MV-4-11 (cell line): ENCODE measurements at regions not wholly inside any gene's neighbourhood (a gene's known extent, or its start where the extent isn't known, plus 50 kb on each side); places are given as distances from the start of the nearest gene placed in this dataset.
"Not testable (repeated sequence)": the region's sequence is repeated elsewhere in the genome, so short reads cannot be mapped to it uniquely, and the experiment has no call there.

ENCODE experiments used
- DNase-seq: peaks from one replicate; lab custom pipeline; 2025; lab: John Stamatoyannopoulos, UW

GRCh38 chr1:58062635-58063034, 483.9 kb downstream of the OMA1 start:
- DNase-seq, result no peak

DNA sequence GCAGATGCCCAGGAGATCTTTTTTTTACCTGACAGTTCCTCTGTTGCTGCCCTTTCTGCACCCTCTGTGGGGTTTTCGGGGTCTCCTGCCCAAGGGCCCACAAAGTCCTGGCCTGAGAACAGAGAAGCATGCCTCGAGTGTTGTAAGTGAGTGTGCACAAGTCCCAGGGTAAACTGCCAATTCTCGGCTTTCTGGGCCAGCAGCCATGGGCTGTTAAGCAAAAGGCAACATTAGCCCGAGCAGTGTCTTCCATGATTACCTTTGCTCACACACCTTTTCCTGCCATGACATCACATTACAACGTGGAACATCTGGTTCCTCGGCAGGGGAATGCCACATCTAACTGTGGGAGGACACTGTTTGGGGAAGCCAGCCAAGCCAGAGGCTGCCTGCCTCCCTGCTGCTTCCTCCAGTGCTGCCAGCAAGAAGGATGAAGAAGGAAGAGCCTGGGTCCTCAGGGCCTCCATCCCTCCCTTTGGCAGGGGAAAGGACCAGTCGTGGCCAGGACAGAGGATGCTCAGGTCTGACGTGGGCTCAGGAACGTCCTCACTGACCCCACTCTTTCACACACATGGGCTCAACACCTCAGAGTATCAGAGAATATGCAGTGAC, 485.9 kb downstream of the OMA1 start:
- no peak for DNase-seq

- DNase-seq, result no peak
Measured at GRCh38 chr1:58059789-58060188, 486.7 kb downstream of the OMA1 start.

GRCh38 chr1:58058323-58058722, 488.2 kb downstream of the OMA1 start:
- no peak for DNase-seq

DNA sequence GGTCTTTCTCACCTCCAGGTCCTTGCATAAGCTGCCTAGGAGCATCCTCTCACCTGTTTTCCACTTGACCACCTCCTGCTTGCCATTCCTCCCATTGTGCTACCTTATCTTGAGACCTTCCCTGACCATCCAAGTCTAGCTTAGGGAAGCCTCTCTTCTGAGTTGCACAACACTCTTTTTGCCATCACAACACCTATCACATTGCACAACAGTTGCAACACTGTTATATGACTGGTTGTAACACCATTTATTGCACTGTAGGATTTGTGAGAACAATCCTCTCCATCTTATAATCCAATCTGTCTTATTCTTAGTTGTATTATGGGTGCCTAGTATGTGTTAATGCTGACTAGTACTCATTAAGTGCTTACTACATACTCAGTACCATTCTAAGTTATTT, 488.7 kb downstream of the OMA1 start:
- no peak for DNase-seq

DNA sequence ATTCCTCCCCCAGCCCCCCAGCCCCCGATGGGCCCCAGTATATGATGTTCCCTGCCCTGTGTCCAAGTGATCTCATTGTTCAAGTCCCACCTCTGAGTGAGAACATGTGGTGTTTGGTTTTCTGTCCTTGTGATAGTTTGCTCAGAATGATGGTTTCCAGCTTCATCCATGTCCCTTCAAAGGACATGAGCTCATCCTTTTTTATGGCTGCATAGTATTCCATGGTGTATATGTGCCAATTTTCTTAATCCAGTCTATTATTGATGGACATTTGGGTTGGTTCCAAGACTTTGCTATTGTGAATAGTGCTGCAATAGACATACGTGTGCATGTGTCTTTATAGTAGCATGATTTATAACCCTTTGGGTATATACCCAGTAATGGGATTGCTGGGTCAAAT, 495.3 kb downstream of the OMA1 start:
- DNase-seq, result not testable (repeated sequence)

GRCh38 chr1:58047265-58047858, 499.2 kb downstream of the OMA1 start:
- DNase-seq, result no peak

DNA sequence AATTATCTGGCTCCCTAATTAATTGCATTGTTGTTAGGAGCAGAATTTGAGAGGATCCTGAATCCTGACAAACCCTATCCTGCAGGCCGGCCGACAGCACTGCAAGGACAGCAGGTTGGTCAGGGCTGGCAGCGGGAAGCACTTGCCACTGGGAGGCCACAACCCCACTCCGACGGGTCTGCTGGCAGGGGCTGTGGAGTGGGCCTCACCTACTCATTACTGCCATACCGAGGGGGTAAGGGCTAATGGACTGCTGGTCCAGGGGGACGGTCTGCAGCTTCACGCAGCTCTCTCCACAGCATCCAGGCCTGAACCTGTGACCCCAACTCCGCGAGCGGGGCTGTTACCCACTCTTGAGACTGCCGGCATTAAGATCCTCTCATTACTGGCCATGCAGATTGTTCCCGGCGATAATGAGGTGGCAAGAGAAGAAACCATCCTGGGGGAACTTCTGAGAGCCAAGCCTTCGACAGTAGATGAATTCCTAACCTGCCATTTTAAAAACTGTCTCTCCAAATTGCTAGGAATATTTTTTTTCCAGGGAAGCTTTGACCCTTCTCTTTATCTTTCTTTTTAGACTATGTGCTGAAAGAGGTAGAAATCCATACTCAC, 501.3 kb downstream of the OMA1 start:
- no peak for DNase-seq

GRCh38 chr1:58041621-58042020, 504.9 kb downstream of the OMA1 start:
- DNase-seq, result no peak

- DNase-seq, result no peak
Measured at GRCh38 chr1:58038574-58038973, 508.0 kb downstream of the OMA1 start.

DNA sequence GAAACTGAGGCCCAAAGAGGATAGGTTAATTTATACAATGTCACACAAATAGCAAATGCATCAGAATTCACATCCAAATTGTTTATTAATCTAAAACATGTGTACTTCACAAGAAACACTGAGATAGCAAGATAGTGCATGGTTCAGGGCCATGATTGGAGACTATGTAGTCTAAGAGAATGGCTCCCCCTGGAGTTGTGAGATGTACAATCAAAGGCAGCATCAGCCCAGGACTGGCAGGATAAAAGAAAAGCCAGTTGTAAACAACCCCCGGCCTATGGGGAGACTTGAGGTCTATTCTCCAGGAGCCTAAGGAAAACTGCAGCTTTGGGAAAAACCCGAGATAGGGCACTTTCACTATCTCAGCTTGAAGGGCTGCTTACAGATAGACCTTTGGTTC, 511.0 kb downstream of the OMA1 start:
- no peak for DNase-seq

- DNase-seq, result no peak
Measured at GRCh38 chr1:58033311-58033710, 513.2 kb downstream of the OMA1 start.

DNA sequence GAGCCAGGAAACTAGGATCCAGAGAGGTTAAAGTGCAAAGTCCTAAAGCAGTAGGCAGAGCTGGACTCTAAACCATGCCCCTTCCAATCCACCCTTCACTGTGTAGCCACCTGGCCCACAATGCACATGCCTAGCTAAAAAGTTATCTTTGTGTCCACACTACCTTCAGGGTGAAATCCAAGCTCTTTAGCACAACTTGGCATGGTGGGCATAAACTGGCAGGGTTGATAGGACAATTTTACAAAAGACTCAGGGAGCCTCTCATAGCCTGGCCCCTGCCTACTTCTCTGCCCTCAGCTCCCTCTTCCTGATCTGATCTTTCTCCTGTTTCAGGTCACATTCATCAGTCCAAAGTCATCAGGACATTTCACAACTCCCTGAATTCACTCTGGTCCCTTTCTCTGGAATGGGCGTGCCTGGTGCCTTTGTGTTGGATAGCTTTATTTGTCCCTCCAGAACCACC, 513.9 kb downstream of the OMA1 start:
- no peak for DNase-seq

DNA sequence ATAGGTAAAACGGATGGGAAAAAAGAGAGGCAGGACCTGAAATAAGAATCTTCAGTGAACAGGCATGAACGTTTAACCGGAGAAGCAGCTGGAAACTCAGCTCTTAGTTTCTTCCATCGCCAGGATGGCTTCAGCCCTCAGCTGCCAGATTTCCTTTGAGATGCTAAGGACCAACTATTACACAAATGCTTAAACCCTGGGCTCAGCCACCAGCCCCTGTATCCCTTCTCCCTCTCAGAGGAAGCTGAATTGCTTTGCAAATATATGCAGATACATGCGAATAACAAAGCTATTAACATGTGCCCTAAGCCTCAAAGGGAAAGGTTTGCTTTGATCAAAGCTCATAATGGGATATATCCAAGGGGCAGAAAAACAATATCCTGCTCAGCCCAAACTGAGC, 515.1 kb downstream of the OMA1 start:
- DNase-seq, result no peak

DNA sequence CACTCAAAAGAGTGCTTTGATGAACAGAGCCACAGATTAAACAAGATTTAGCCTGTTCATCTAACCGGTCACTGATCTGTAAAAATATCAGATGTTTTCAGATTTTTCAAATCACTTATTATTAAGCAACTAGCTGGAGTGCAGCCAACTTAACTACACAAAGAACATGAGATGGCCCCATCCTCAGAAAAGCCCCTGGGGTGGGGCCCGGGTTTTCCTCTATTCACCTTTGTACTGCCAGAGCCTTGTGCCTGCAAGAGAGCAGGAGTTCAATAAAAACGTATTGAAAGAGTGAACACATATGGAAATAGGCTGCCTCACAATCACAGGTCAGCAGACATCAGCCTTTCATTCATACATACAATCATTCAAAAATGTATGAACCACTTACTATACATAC, 516.1 kb downstream of the OMA1 start:
- DNase-seq, result no peak

- no peak for DNase-seq
Measured at GRCh38 chr1:58017641-58018040, 528.9 kb downstream of the OMA1 start.

DNA sequence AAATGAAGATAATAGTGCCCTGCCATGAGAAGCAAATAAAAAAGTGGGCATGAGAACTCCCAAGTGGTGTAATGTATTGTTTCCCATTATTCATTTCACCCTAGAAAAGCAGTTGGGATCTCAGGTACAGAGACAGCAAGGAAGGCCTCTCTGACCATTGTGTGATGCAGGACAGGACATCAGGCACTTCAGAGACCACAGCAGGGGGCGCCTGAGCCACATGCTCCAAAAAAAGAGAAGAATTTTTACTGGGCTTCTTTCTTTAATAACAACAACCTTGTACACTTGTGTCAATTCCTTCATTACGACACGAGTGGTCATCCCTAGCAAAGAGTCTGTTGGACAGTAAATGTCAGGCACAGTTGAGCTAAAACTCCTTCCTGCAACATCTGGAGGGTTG, 533.3 kb downstream of the OMA1 start:
- no peak for DNase-seq

DNA sequence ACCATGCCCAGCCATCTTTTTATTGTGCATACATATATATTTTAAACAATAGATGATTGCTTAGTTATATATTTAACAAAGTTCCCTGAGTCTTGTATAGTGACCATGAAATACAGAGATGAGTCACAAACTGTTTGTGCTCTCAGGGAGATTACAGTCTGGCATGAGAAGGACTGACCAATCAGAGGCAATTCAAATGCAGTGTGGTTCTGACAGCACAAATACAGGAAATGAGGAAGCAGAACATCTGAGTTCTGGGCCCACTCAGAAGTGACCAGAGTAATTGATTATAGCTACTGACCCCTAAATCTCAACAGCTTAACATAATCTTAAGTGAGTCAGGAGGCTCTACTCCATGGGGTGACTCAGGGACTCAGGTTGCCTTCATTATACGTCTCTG, 534.5 kb downstream of the OMA1 start:
- DNase-seq, result no peak

DNA sequence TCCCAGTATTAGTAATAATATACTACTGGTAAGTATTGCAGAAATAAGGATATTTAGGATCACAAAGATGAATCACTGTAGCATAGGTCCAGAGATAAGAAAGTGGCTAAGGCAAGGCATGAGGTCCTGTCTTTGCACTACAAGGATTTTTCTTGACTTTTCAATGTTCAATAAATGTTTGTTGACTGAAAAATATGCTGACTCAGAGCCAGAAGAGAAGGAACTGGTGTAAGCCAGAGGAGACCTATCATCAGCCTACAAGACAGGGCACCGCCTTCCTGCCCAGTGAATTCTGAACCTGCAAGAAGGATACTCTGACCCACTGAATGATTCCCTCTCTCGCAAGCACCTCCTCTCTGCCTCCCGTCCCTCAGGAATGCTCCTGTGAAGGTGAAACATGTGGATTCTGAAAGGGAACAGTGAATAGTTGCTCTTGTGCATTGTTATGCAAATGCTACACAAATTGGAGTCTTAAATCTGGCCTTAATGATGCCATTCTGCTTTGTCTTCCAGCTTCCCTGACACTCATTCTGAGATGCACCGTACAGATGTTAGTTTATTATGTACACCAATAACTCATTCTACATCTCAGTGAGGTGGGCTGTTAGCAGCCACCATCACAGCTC, 540.0 kb downstream of the OMA1 start:
- no peak for DNase-seq

GRCh38 chr1:58005212-58005611, 541.3 kb downstream of the OMA1 start:
- no peak for DNase-seq

GRCh38 chr1:58003988-58004387, 542.5 kb downstream of the OMA1 start:
- no peak for DNase-seq

- DNase-seq, result no peak
Measured at GRCh38 chr1:58003059-58003458, 543.5 kb downstream of the OMA1 start.

- DNase-seq, result no peak
Measured at GRCh38 chr1:58000821-58001220, 545.7 kb downstream of the OMA1 start.
